NCI-H446 (cell line): ENCODE measurements at regions not wholly inside any gene's neighbourhood (a gene's known extent, or its start where the extent isn't known, plus 50 kb on each side); places are given as distances from the start of the nearest gene placed in this dataset.

ENCODE experiments used
- DNase-seq, 2 experiments: peaks; one replicate each; lab custom pipeline; 2025; lab: John Stamatoyannopoulos, UW

DNA sequence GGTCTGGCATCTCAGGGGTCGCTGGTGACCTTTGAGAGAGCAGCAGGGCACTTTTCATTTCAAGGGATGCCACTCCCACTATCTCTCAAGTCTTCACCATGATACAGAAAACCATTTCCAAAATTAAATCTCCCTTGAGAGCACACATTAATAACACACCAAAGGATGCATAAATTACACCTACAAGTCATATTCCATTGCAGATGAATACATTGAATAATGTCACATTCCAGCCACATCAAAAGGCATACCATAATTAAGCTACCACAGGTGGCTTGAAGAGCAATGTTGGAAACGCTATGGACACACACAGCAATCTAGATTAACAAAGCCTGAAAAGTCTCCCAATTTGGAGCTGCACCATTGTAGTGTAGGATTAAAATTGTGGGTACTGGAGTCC, 353.3 kb upstream of the ZMIZ1 start:
- DNase-seq, result no peak

- no peak for DNase-seq
Measured at GRCh38 chr10:78716043-78716660, 352.6 kb upstream of the ZMIZ1 start.

- peak in 1 of 2 experiments; percentile 16 for DNase-seq
Measured at GRCh38 chr10:78717200-78717599, 351.6 kb upstream of the ZMIZ1 start.

GRCh38 chr10:78718032-78718572, 350.7 kb upstream of the ZMIZ1 start:
- no peak for DNase-seq

GRCh38 chr10:78719276-78719675, 349.5 kb upstream of the ZMIZ1 start:
- no peak for DNase-seq

- no peak for DNase-seq
Measured at GRCh38 chr10:78720091-78720490, 348.7 kb upstream of the ZMIZ1 start.

- DNase-seq, result no peak
Measured at GRCh38 chr10:78721231-78721630, 347.5 kb upstream of the ZMIZ1 start.

DNA sequence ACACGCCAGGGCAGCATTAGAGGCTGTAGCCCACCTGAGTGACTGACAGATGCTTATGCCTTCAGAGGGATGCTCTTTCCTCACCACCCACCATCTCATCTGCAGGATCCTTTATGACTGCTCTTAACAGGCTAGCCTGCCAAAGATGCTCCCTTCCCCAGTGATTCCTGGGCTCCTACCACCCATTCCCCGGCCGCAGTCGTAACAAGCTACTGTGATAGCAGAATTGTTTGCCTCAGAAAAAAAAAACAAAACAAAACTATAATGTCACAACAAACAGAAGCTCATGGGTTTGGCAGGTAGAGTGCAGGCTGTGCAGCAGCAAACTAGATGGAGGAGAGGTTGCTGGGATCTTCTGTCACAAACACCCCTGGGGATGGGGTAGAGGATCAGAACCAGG, 343.9 kb upstream of the ZMIZ1 start:
- no peak for DNase-seq

GRCh38 chr10:78726171-78726570, 342.6 kb upstream of the ZMIZ1 start:
- DNase-seq, result no peak

GRCh38 chr10:78727251-78727650, 341.5 kb upstream of the ZMIZ1 start:
- DNase-seq, result no peak

- peak in 1 of 2 experiments; percentile 5 for DNase-seq
Measured at GRCh38 chr10:78727728-78728127, 341.0 kb upstream of the ZMIZ1 start.

DNA sequence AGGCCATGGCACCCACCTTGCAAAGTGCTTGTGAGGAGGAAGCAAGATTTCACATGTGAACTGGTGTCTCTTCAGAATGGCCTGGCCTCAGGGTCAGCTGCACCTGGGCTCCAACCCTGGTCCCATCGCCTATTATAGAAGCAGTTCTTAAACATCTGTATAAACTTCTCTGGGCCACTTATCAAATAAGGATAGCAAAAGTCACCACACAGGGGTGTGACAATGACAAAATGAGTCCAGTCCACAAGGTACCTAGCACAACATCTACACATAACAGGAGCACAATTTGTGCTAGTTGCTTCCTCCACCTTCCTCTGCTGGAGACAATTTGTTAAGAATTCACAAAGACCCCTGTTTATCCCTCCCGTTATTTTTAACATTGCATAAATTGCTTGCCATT, 340.6 kb upstream of the ZMIZ1 start:
- no peak for DNase-seq

DNA sequence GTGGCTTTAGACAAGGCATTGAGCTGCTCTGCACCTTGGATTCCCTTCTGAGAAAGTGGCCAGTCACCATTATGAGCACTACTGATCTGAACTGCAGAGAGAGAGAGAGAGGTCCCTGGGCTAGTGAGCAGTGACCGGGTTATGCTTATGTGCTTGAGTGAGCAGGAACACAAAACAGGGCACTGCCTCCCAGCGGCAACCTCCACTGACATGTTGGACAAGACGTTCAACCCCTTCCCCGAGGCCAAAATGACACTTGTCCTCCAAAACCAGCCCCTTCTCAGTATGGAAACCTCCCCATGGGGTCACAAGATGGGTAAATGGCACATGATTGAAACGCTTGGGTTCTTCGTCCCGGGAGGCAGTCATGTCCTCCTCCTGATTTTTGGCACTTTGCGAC, 339.4 kb upstream of the ZMIZ1 start:
- DNase-seq, result no peak

GRCh38 chr10:78729800-78730199, 339.0 kb upstream of the ZMIZ1 start:
- no peak for DNase-seq

GRCh38 chr10:78730754-78731153, 338.0 kb upstream of the ZMIZ1 start:
- no peak for DNase-seq

GRCh38 chr10:78731675-78732074, 337.1 kb upstream of the ZMIZ1 start:
- DNase-seq, result no peak

DNA sequence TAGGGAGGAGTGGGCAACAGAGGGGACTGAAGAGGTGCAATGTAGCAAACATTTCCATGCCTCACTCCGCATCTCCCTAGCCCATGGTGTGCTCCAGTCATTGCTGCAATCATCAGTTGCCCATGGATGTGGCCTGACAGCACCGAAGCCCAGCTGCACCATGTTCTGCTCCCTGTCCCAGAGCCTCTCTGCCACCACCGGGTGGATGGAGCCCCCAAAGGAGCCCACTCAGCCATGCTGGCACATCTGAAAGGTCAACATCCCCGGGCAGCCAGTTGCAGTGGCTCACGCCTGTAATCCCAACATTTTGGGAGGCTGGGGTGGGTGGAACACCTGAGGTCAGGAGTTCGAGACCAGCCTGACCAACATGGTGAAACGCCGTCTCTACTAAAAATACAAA, 336.4 kb upstream of the ZMIZ1 start:
- DNase-seq, result no peak

GRCh38 chr10:78736926-78737630, 331.7 kb upstream of the ZMIZ1 start:
- no peak for DNase-seq

DNA sequence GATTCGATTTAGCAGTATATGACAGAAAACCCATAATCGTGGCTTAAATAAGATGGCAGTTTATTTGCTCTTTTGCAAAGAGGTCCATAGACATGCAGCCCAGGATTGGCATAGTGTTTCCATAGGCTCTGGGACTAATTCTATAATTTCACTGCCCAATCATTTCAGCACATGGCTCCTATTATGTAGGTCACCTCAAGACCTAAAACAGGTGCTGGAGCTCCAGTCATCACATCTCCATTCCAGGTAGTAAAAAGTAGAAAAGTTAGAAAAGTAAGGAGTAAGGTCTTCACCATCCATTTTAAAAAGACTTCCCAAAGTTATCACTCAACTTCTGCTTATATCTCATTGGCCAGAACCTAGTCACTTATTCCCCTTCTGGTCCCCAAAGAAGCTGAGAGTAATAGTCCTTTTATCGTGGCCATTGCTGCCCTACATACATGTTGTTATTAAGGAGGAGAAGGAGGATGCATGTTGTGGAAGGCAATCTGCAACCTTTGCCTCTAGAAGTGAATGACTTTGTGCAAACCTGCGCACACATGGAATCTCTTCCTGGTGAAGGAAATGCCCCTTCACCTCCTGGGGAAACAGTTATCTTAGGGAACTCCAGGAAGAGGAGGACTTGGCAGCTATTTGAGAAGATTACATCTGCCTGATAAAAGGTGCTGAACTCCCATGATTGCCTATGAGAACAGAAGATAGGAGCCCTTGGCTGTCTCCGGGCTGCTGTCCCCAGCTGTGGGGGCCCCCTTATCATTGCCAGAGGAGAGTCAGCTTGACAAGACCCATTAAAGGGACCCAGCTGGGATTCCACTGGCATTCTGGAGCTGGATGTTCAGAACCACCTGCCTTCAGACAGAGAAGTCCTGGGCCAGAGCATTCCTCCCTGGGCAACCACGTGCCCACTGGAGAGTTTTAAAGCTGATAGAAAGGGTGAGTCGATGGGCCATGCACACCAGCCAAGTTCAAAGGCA, 330.6 kb upstream of the ZMIZ1 start:
- no peak for DNase-seq

- no peak for DNase-seq
Measured at GRCh38 chr10:78738861-78739260, 329.9 kb upstream of the ZMIZ1 start.

DNA sequence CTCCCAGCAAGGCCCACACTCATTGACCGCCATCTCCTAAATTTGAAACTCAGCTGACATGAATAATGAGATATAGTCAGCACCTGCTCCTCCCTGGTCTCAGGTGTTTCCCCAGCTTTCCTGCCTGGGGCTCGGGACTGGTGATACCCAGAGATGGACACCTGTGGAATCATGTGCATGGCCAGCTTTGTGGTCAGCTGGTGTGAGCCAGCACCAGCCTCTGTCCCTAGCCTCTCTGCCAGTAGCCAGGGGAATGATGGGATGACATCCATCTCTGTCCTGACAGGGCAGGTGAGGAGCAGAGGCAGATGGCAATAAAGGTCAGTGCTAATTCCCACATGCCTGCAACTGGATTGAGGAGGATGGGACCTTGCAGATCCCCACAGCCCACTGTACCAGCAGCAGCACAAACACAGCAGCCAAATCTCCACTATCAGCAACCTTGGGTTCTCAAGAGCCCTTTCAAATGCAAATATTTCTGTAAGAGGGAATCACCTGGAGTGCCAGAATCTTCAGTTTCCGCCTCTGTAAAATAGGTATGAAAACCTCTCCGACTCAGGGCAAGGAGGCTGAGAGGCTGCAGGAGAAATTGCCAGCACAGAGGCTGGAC, 329.2 kb upstream of the ZMIZ1 start:
- DNase-seq, result no peak
